ENCODE measurements at regions not wholly inside any gene's neighbourhood (a gene's known extent, or its start where the extent isn't known, plus 50 kb on each side); places are given as distances from the start of the nearest gene placed in this dataset.
A peak's percentile ranks its signal among the peaks of the same experiment; 100 is the strongest.

GRCh38 chr15:99921101-99921500, 187.9 kb upstream of the LYSMD4 start:
- no peak for ATAC-seq

- no peak for ATAC-seq
Measured at GRCh38 chr15:99918072-99918471, 184.8 kb upstream of the LYSMD4 start.

- no peak for ATAC-seq
Measured at GRCh38 chr15:99917252-99917651, 184.0 kb upstream of the LYSMD4 start.

GRCh38 chr15:99916668-99917223, 183.5 kb upstream of the LYSMD4 start:
- ATAC-seq = no peak

GRCh38 chr15:99914723-99915122, 181.5 kb upstream of the LYSMD4 start:
- no peak for ATAC-seq

- no peak for ATAC-seq
Measured at GRCh38 chr15:99911816-99912215, 178.6 kb upstream of the LYSMD4 start.

GRCh38 chr15:99909592-99910295, 176.5 kb upstream of the LYSMD4 start:
- ATAC-seq = no peak

- no peak for ATAC-seq
Measured at GRCh38 chr15:99907698-99908097, 174.5 kb upstream of the LYSMD4 start.

- ATAC-seq = no peak
Measured at GRCh38 chr15:99906793-99907192, 173.6 kb upstream of the LYSMD4 start.

GRCh38 chr15:99906311-99906710, 173.1 kb upstream of the LYSMD4 start:
- no peak for ATAC-seq

GRCh38 chr15:99902248-99902928, 169.2 kb upstream of the LYSMD4 start:
- no peak for ATAC-seq

- ATAC-seq = no peak
Measured at GRCh38 chr15:99895956-99896311, 162.7 kb upstream of the LYSMD4 start.

GRCh38 chr15:99895189-99895955, 162.1 kb upstream of the LYSMD4 start:
- no peak for ATAC-seq

GRCh38 chr15:99878835-99879234, 145.6 kb upstream of the LYSMD4 start:
- no peak for ATAC-seq

GRCh38 chr15:99873451-99873850, 140.2 kb upstream of the LYSMD4 start:
- no peak for ATAC-seq

GRCh38 chr15:99863550-99864198, 130.4 kb upstream of the LYSMD4 start:
- ATAC-seq = no peak

GRCh38 chr15:99857836-99858235, 124.6 kb upstream of the LYSMD4 start:
- ATAC-seq = no peak

- ATAC-seq = no peak
Measured at GRCh38 chr15:99850517-99850916, 117.3 kb upstream of the LYSMD4 start.

- peak; percentile 85 to 87 for ATAC-seq
Measured at GRCh38 chr15:99845009-99845408, 111.8 kb upstream of the LYSMD4 start.

GRCh38 chr15:99844150-99844549, 110.9 kb upstream of the LYSMD4 start:
- peak in 1 of 2 donors; percentile 3 for ATAC-seq

- no peak for ATAC-seq
Measured at GRCh38 chr15:99842071-99842470, 108.8 kb upstream of the LYSMD4 start.

GRCh38 chr15:99826157-99826780, 93.0 kb upstream of the LYSMD4 start:
- ATAC-seq = peak; percentile 76
